ENCODE measurements at regions not wholly inside any gene's neighbourhood (a gene's known extent, or its start where the extent isn't known, plus 50 kb on each side); places are given as distances from the start of the nearest gene placed in this dataset.

DNA sequence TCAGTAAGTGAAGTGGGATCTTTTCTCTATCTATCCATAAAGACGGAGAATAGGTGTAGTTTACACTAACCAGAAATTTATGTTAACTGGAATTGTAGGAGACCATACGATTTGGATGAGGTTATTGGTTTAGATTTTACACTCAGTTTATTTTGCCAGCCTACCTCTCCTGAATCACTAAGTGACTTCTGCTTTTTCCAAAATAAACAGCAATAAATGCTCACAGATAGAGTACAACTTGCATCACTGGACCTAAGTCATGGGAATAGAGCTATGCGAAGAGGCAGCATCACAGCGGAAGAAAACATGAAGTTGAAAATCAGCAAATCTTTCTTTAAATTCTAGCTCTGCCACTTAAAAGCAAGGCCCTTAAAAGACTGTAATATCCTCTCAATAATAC is 781.0 kb downstream of the LIG4 start:
- H3K4me1 ChIP-seq: no peaks in the 10 kb centered on the region
- WGBS (ENCODE audit: insufficient coverage, low coverage, low lambda C conversion rate, missing lambda C conversion rate): 74% methylated on average over 4 of the region's 4 CpGs
- no peak for ATAC-seq

DNA sequence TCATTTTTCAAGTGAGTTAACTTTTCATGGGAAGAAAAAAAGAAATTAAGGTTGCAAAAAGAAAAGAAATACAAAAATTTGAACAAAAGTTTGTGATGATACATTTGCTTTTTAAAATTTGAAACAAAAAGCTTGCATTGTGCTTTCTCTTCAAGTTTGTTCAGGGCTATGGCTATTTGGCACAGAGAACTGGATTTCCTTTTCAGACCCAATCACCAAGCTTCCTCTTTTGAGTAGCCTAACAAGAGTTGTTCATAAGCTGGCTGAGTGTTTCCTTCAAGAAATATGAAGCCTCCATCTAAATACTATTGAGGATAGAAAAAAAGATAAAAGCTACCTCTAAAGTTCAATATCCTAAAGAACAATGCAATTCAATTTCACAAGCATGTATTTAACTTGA is 787.8 kb downstream of the LIG4 start:
- intact Hi-C loops (cut with DNase I): no loop called here
- no peaks in the 10 kb centered on the region for H3K4me1 ChIP-seq

More for the DNA sequence above, 781.0 kb downstream of the LIG4 start:
- no peaks in the 10 kb centered on the region for H3K27me3 ChIP-seq
- no peak overlapping the region for H3K4me3 ChIP-seq
- H3K9me3 ChIP-seq: no peaks in the 10 kb centered on the region
- TF ChIP-seq, protein P1, sequence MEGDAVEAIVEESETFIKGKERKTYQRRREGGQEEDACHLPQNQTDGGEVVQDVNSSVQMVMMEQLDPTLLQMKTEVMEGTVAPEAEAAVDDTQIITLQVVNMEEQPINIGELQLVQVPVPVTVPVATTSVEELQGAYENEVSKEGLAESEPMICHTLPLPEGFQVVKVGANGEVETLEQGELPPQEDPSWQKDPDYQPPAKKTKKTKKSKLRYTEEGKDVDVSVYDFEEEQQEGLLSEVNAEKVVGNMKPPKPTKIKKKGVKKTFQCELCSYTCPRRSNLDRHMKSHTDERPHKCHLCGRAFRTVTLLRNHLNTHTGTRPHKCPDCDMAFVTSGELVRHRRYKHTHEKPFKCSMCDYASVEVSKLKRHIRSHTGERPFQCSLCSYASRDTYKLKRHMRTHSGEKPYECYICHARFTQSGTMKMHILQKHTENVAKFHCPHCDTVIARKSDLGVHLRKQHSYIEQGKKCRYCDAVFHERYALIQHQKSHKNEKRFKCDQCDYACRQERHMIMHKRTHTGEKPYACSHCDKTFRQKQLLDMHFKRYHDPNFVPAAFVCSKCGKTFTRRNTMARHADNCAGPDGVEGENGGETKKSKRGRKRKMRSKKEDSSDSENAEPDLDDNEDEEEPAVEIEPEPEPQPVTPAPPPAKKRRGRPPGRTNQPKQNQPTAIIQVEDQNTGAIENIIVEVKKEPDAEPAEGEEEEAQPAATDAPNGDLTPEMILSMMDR (IDR thresholded peaks at IDR 0.05): no peak
- no peak for TF ChIP-seq POLR2A (IDR thresholded peaks at IDR 0.05)
- no peak overlapping the region for H3K27ac ChIP-seq
- intact Hi-C loops (cut with DNase I): no loop called here
- no peak for DNase-seq
- no peaks in the 10 kb centered on the region for H3K36me3 ChIP-seq

DNA sequence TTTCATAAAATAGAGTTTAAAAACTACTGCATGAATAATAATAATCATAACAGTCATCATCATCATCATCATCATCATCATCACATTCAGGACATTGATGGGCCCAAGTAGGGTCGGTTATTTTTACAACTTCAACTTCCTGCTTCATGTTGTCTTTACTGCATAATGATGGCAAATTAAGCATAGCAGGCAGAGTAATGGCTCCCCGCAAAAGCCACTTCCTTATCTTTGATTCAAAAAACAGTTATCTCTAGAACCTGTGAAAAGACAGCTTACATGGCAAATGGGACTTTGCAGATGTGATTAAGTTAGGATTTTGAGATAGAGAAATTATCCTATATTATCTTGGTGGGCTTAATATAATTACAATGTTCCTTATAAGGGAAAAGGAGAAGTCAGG is 792.9 kb downstream of the LIG4 start:
- WGBS (ENCODE audit: insufficient coverage, low coverage, low lambda C conversion rate, missing lambda C conversion rate): 50% methylated on average over 2 of the region's 2 CpGs
- TF ChIP-seq, protein P1 (IDR thresholded peaks at IDR 0.05): no peak
- no peak for TF ChIP-seq POLR2A (IDR thresholded peaks at IDR 0.05)

More for the DNA sequence above, 787.8 kb downstream of the LIG4 start:
- H3K36me3 ChIP-seq: no peaks in the 10 kb centered on the region
- no peak overlapping the region for H3K4me3 ChIP-seq
- no peaks in the 10 kb centered on the region for H3K27me3 ChIP-seq
- H3K27ac ChIP-seq: no peak overlapping the region
- no peaks in the 10 kb centered on the region for H3K9me3 ChIP-seq
- TF ChIP-seq, protein P1 (IDR thresholded peaks at IDR 0.05): no peak
- TF ChIP-seq POLR2A (IDR thresholded peaks at IDR 0.05): no peak
- DNase-seq: no peak
- no peak for ATAC-seq

DNA sequence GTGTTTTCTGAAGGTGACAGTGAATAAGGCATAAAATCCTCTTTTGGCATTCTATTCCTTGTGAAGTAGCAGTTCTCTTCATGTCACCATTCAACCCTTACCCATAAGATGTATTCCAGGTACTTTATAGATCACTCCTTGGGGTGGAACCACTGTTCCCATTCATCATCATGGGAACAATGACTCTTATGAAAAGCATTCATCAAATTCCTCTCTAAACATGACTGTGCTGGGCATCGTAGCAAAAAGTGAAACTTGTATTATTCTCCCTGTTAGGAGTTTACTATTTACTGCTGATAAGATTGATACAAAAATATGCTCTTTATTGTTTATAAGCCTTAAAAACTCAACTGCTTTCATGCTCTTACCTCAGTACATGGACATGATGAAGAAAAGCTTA is 793.4 kb downstream of the LIG4 start:
- Histone ChIP-seq H3K4me1 (no peaks in the 10 kb centered on the region), H3K36me3 (no peaks in the 10 kb centered on the region), H3K4me3 (no peak overlapping the region), H3K27ac (no peak overlapping the region), H3K9me3 (no peaks in the 10 kb centered on the region), H3K27me3 (no peaks in the 10 kb centered on the region)
- WGBS (ENCODE audit: insufficient coverage, low coverage, low lambda C conversion rate, missing lambda C conversion rate): 33% methylated on average over 1 of the region's 1 CpG
- TF ChIP-seq, protein P1 (IDR thresholded peaks at IDR 0.05): no peak
- no peak for TF ChIP-seq POLR2A (IDR thresholded peaks at IDR 0.05)
- intact Hi-C loops (cut with DNase I): no loop called here
- DNase-seq (no peak), ATAC-seq (no peak)

More for the DNA sequence above, 792.9 kb downstream of the LIG4 start:
- no peaks in the 10 kb centered on the region for H3K36me3 ChIP-seq
- H3K4me1 ChIP-seq: no peaks in the 10 kb centered on the region
- intact Hi-C loops (cut with DNase I): no loop called here
- ATAC-seq: no peak
- no peaks in the 10 kb centered on the region for H3K27me3 ChIP-seq
- H3K9me3 ChIP-seq: no peaks in the 10 kb centered on the region
- DNase-seq: no peak
- no peak overlapping the region for H3K27ac ChIP-seq
- H3K4me3 ChIP-seq: no peak overlapping the region

DNA sequence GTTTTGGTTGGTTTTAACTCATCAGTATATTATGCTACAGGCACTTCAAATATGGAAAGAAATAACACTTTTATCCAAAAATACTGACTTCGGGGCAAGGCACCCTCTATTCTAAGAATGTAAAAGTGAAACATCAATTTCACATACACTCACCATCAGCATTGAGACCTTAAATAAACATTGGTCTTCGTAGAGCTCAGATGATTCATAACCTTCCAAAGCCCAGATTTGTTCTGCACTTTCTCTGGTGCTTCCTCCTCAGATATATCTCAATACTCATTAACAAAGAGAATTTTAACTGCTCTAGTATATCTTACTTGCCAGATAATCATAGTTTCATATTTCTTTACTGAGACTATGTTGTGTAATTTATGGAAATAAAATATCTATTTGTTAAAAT is 794.3 kb downstream of the LIG4 start:
- no peaks in the 10 kb centered on the region for H3K27me3 ChIP-seq
- no peaks in the 10 kb centered on the region for H3K9me3 ChIP-seq
- no peaks in the 10 kb centered on the region for H3K4me1 ChIP-seq
- H3K36me3 ChIP-seq: no peaks in the 10 kb centered on the region
- 20% methylated on average over 2 of the region's 2 CpGs for WGBS (ENCODE audit: insufficient coverage, low coverage, low lambda C conversion rate, missing lambda C conversion rate)
- intact Hi-C loops (cut with DNase I): no loop called here
- no peak overlapping the region for H3K4me3 ChIP-seq
- no peak for ATAC-seq
- DNase-seq: no peak
- no peak overlapping the region for H3K27ac ChIP-seq
- no peak for TF ChIP-seq POLR2A (IDR thresholded peaks at IDR 0.05)
- TF ChIP-seq, protein P1 (IDR thresholded peaks at IDR 0.05): no peak
